Chondrocyte (in vitro differentiated cells): ENCODE measurements at regions not wholly inside any gene's neighbourhood (a gene's known extent, or its start where the extent isn't known, plus 50 kb on each side); places are given as distances from the start of the nearest gene placed in this dataset.

ENCODE experiments used
- DNase-seq: peaks from one replicate; pipeline ENCODE4 v3.0.0; 2021; ENCODE audit warnings: mixed read lengths, low spot score
- H3K27ac Mint-ChIP-seq: one replicate; pipeline ENCODE4 v1.8.0; 2021; ENCODE audit warnings: mild to moderate bottlenecking, moderate library complexity, mixed read lengths; ENCODE audit not compliant: unreplicated experiment
- H3K27me3 Mint-ChIP-seq: 2 replicates; pipeline ENCODE4 v1.8.0; 2021; ENCODE audit warnings: low read depth, mixed read lengths
- H3K36me3 Mint-ChIP-seq: 2 replicates; pipeline ENCODE4 v1.8.0; 2021; ENCODE audit warnings: low read depth, mixed read lengths
- H3K4me1 Mint-ChIP-seq: 2 replicates; pipeline ENCODE4 v1.8.0; 2021; ENCODE audit warnings: low read depth, mild to moderate bottlenecking, mixed read lengths
- H3K4me3 Mint-ChIP-seq: one replicate; pipeline ENCODE4 v1.8.0; 2021; ENCODE audit warnings: mild to moderate bottlenecking, moderate library complexity, mixed read lengths; ENCODE audit not compliant: unreplicated experiment
- H3K9me3 Mint-ChIP-seq: 2 replicates; pipeline ENCODE4 v1.8.0; 2021; ENCODE audit warnings: low read depth, mixed read lengths
- TF ChIP-seq, protein P1 (sequence below): fragments of 200-600 bp; sonication (generic); IDR thresholded peaks from 2 replicates; pipeline ENCODE4 v1.5.0; 2021; ENCODE audit warnings: antibody characterized with exemption, mild to moderate bottlenecking, moderate library complexity

DNA sequence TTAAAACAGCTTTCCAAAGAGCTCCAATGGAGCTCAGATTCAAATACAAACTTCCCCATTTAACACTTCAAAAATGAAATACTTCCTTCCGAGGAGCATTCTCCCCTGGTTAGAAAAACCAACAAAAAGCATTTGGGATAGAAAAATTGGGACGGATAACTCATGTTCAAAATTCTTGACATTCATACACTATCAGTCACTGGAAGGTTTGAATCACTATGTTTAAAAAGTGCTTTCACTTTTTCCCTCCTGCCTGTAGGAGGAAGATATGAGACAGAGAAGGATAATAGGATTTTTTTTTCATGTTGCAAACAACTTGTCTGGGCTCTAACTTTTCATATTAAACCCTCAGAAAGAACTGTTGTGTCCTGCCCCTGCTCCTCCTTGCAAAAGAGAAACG lies 412.0 kb downstream of the ACTL7B start:
- H3K9me3 Mint-ChIP-seq = no peaks in the 10 kb centered on the region
- H3K4me1 Mint-ChIP-seq = peaks cover 62% of the 10 kb centered on the region
- H3K27ac Mint-ChIP-seq = peak overlapping the region; percentile 69
- no peaks in the 10 kb centered on the region for H3K36me3 Mint-ChIP-seq
- no peaks in the 10 kb centered on the region for H3K27me3 Mint-ChIP-seq
- TF ChIP-seq, protein P1, sequence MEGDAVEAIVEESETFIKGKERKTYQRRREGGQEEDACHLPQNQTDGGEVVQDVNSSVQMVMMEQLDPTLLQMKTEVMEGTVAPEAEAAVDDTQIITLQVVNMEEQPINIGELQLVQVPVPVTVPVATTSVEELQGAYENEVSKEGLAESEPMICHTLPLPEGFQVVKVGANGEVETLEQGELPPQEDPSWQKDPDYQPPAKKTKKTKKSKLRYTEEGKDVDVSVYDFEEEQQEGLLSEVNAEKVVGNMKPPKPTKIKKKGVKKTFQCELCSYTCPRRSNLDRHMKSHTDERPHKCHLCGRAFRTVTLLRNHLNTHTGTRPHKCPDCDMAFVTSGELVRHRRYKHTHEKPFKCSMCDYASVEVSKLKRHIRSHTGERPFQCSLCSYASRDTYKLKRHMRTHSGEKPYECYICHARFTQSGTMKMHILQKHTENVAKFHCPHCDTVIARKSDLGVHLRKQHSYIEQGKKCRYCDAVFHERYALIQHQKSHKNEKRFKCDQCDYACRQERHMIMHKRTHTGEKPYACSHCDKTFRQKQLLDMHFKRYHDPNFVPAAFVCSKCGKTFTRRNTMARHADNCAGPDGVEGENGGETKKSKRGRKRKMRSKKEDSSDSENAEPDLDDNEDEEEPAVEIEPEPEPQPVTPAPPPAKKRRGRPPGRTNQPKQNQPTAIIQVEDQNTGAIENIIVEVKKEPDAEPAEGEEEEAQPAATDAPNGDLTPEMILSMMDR = peak; percentile 60
- no peak for DNase-seq
- H3K4me3 Mint-ChIP-seq = peak overlapping the region; percentile 35

- DNase-seq = no peak
Observed at GRCh38 chr9:108443019-108443633, 412.7 kb downstream of the ACTL7B start.

DNA sequence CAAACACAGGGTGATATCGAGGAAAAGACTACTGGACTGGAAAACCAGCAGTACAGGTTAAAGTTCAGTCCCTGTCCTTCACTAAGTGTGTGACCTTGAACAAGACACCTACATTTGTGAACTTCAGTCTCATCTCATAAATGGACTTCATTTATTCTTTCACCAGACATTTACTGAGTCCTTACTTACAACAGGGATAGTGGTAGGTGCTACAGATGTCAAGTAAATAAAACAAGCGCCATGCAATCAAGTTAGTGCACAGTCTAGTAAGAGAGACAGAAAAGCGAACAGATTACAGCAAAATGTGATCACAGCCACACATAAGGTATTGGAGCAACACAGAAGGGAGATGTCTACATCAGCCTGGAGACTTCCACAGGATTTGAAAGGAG lies 413.2 kb downstream of the ACTL7B start:
- DNase-seq = no peak
- Mint-ChIP-seq H3K4me3 (no peak overlapping the region), H3K36me3 (no peaks in the 10 kb centered on the region), H3K27ac (peak overlapping the region; percentile 55), H3K9me3 (no peaks in the 10 kb centered on the region), H3K4me1 (peaks cover 62% of the 10 kb centered on the region), H3K27me3 (no peaks in the 10 kb centered on the region)
- TF ChIP-seq, protein P1 = no peak

More at GRCh38 chr9:108443019-108443633, 412.7 kb downstream of the ACTL7B start:
- peak overlapping the region; percentile 69 for H3K27ac Mint-ChIP-seq
- TF ChIP-seq, protein P1 = no peak
- H3K9me3 Mint-ChIP-seq = no peaks in the 10 kb centered on the region
- no peaks in the 10 kb centered on the region for H3K27me3 Mint-ChIP-seq
- H3K36me3 Mint-ChIP-seq = no peaks in the 10 kb centered on the region
- peaks cover 62% of the 10 kb centered on the region for H3K4me1 Mint-ChIP-seq
- H3K4me3 Mint-ChIP-seq = peak overlapping the region; percentile 35

GRCh38 chr9:108441726-108442125 lies 414.1 kb downstream of the ACTL7B start:
- Mint-ChIP-seq H3K36me3 (no peaks in the 10 kb centered on the region), H3K4me1 (peaks cover 62% of the 10 kb centered on the region), H3K27me3 (no peaks in the 10 kb centered on the region), H3K9me3 (no peaks in the 10 kb centered on the region), H3K4me3 (no peak overlapping the region), H3K27ac (no peak overlapping the region)
- DNase-seq = no peak
- TF ChIP-seq, protein P1 = no peak

- TF ChIP-seq, protein P1 = no peak
- peaks cover 65% of the 10 kb centered on the region for H3K4me1 Mint-ChIP-seq
Observed at GRCh38 chr9:108441251-108441650, 414.5 kb downstream of the ACTL7B start.

More at GRCh38 chr9:108441251-108441650, 414.5 kb downstream of the ACTL7B start:
- no peaks in the 10 kb centered on the region for H3K36me3 Mint-ChIP-seq
- H3K27me3 Mint-ChIP-seq = no peaks in the 10 kb centered on the region
- DNase-seq = no peak
- H3K27ac Mint-ChIP-seq = peak overlapping the region; percentile 46
- no peaks in the 10 kb centered on the region for H3K9me3 Mint-ChIP-seq
- H3K4me3 Mint-ChIP-seq = no peak overlapping the region
